HG03039 (cell line): ENCODE measurements at regions not wholly inside any gene's neighbourhood (a gene's known extent, or its start where the extent isn't known, plus 50 kb on each side); places are given as distances from the start of the nearest gene placed in this dataset.

ENCODE experiments used
- ATAC-seq: cut with Tn5 transposase; IDR thresholded peaks from one replicate; pipeline ENCODE4 v1.9.1; 2021; ENCODE audit warnings: mild to moderate bottlenecking, moderate library complexity; ENCODE audit not compliant: unreplicated experiment

GRCh38 chr3:194961571-194961970 lies 275.9 kb downstream of the FAM43A start:
- no peak for ATAC-seq

GRCh38 chr3:194962056-194962455 lies 276.4 kb downstream of the FAM43A start:
- ATAC-seq = no peak

- no peak for ATAC-seq
These were observed 279.1 kb downstream of the FAM43A start for GRCh38 chr3:194964809-194965208.

- ATAC-seq = no peak
These were observed 281.8 kb downstream of the FAM43A start for GRCh38 chr3:194967151-194968117.

- no peak for ATAC-seq
These were observed 284.4 kb downstream of the FAM43A start for GRCh38 chr3:194970066-194970465.

GRCh38 chr3:194971009-194971408 lies 285.3 kb downstream of the FAM43A start:
- no peak for ATAC-seq

GRCh38 chr3:194971965-194972364 lies 286.3 kb downstream of the FAM43A start:
- no peak for ATAC-seq

GRCh38 chr3:194972641-194973040 lies 287.0 kb downstream of the FAM43A start:
- ATAC-seq = no peak

GRCh38 chr3:194973366-194974000 lies 287.8 kb downstream of the FAM43A start:
- ATAC-seq = no peak

GRCh38 chr3:194974468-194975135 lies 288.9 kb downstream of the FAM43A start:
- no peak for ATAC-seq

- ATAC-seq = no peak
These were observed 290.4 kb downstream of the FAM43A start for GRCh38 chr3:194976049-194976451.

- ATAC-seq = no peak
These were observed 291.2 kb downstream of the FAM43A start for GRCh38 chr3:194976874-194977273.

- no peak for ATAC-seq
These were observed 291.7 kb downstream of the FAM43A start for GRCh38 chr3:194977356-194977755.

- no peak for ATAC-seq
These were observed 291.8 kb downstream of the XXYLT1 start for GRCh38 chr3:194979173-194979572.

- ATAC-seq = no peak
These were observed 288.5 kb downstream of the XXYLT1 start for GRCh38 chr3:194982472-194982871.

GRCh38 chr3:194983121-194983520 lies 287.8 kb downstream of the XXYLT1 start:
- ATAC-seq = no peak

GRCh38 chr3:194983620-194984019 lies 287.3 kb downstream of the XXYLT1 start:
- ATAC-seq = no peak

- ATAC-seq = no peak
These were observed 286.9 kb downstream of the XXYLT1 start for GRCh38 chr3:194984066-194984465.

- ATAC-seq = no peak
These were observed 286.3 kb downstream of the XXYLT1 start for GRCh38 chr3:194984622-194985021.

GRCh38 chr3:194985031-194985578 lies 285.9 kb downstream of the XXYLT1 start:
- no peak for ATAC-seq
